CD4-positive, alpha-beta T cell treated with Interleukin-21 for 1 hour (primary cell): ENCODE measurements at regions not wholly inside any gene's neighbourhood (a gene's known extent, or its start where the extent isn't known, plus 50 kb on each side); places are given as distances from the start of the nearest gene placed in this dataset.

ENCODE experiments used
- DNase-seq: peaks from one replicate; pipeline ENCODE4 v3.0.0-alpha.2; 2020

DNA sequence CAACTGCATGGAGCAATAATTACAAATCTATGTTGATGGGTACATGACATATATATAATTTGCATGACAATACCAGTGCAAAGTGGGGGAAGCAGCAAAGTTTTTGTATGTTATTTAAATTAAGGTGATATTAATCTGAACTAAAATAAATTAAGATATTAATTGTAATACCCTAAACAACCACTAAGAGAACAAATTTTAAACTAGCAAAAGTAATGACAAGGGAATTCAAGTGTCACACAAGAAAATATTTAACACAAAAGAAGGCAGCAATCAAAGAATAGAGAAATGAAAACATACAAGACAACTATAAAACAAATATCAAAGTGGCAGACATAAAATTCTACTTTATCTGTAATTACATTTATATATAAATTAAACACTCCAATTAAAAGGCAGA lies 2003.4 kb downstream of the MAT2B start:
- no peak for DNase-seq

GRCh38 chr5:165521816-165522610 lies 2016.6 kb downstream of the MAT2B start:
- no peak for DNase-seq

DNA sequence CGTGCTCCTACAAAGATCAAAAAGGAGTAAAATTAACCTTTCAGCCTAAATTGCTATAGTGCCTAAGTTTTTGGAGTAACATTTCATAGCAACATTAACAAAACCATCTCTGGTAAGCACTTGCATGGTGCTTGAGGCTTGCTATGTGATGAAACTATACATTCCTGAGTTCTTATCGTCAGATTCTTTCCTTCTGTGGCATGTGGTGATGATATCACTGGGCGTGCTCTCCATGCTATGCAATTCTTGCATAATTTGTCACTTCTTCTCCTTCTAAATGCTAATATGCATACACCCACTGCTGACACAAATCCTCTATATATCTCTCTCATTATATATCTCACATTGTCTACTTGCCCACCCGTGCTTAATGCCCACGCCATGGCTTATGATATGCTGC lies 2019.9 kb downstream of the MAT2B start:
- DNase-seq = no peak

- no peak for DNase-seq
Observed at GRCh38 chr5:165526357-165526756, 2020.9 kb downstream of the MAT2B start.

DNA sequence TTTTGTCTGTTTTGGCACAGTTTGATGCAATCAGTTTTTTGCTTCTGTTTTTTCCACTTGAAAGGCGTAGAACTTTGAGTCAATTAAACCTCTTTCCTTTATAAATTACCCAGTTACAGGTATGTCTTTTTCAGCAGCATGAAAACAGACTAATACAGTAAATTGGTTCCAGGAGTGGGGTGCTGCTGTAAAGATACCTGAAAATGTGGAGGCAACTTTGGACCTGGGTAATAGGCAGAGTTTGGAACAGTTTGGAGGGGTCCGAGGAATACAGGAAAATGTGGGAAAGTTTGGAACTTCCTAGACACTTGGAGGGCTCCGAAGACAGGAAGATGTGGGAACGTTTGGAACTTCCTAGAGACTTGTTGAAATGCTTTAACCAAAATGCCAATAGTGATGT lies 2022.2 kb downstream of the MAT2B start:
- DNase-seq = no peak

DNA sequence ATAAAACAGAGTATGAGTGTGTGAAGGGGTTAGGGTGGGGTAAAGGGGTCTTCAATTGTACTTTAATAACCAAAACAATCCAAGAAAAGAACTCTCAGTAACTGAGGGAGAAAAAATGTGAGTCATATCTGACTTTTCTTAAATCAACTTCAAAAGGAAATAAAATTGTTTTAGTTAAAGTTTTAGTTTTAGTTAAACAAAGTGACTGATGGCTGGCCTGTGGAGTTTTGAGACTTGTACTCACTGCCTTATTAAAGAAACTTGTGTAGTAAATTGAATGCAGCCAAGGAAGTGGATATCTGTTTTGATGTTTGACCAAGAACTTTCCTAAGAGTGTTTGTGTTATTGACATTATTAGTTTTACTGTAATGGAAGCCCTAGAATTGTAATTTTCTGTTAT lies 2032.6 kb downstream of the MAT2B start:
- no peak for DNase-seq

DNA sequence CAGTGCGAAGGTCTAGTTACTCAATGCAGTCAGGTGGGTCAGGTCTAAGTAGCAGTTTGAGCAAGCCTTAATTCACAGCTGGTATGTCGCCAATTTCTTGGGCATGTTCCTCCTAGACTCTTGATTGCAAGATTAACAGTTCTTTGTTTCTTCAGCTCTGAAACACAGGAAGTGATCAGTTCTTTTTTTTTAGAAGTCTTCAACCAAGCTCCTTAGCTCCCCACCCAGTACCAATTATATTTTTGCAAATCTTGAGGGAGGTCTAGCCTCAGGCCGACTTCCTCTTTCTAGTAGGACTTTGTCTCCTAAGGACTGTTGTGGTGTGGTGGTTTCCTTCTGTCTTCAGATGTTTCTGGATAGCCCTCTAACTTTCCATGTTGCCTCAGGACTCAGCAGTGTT lies 2054.2 kb downstream of the MAT2B start:
- no peak for DNase-seq

GRCh38 chr5:165560648-165561047 lies 2055.2 kb downstream of the MAT2B start:
- no peak for DNase-seq

DNA sequence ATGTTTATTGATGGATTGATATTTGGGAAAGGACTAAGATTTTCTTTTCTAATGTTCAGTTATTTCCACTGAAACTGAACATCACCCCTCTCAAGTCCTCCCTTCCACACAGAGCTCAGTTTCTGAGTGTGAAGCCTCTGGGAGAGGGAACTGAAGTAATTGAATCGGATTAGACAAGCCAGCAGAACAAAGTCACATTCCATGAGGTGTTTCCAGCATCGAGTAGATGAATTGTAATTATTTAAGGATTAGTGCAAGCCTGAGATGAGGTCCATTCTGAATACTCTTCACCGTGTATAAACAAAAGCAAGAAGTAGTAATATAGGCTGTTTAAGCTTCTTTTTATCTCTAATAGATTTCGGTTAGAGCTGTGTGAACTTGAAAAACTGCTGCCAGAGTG lies 2060.5 kb downstream of the MAT2B start:
- DNase-seq = no peak

GRCh38 chr5:165569551-165569950 lies 2064.1 kb downstream of the MAT2B start:
- DNase-seq = no peak

GRCh38 chr5:165573445-165573844 lies 2068.0 kb downstream of the MAT2B start:
- DNase-seq = no peak

GRCh38 chr5:165574100-165574499 lies 2068.7 kb downstream of the MAT2B start:
- no peak for DNase-seq

DNA sequence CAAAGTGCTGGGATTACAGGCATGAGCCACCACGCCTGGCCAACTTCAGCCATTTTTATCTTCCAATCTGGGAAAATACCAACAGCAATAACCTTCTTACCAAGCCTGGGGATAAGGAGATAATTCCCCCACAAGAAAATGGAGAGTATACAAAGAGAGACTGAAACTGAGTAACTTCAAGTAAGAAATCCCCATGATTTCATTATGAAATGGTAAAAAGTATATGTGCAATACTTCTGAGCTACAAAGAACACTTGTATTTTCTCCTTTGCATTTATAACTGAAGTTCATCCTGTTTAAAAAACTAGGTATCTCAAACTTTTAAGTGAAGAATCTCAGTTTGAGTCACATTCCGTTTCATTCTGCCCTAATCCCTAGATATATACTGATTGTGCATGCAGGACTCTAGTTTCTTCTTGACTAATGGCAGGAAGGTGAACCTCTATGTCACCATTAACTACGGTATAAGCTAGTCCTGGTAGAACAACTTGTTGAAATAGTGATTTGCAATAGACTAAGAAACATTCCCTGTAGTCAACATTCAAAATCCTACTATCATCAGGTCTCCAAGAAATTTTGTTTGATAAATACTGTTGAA lies 2071.4 kb downstream of the MAT2B start:
- DNase-seq = no peak

GRCh38 chr5:165579911-165580310 lies 2074.5 kb downstream of the MAT2B start:
- DNase-seq = no peak

DNA sequence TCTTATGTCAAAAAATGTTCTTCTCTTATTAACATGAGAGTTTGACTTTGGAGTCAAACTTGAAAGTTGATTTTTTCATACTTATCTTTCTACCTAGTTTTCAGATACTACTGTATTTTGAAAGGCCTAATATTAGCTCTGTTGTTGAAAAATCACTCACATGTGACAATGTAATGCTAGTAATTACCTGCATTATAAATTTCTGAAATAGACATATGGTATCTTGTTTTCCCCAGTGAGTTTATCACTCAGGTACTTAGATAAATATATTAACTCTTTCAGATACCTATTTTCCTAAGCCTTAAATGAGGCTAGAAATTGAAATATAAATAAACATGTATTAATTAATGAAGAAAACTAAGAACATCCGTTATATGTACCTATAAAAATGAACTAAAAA lies 2089.3 kb downstream of the MAT2B start:
- DNase-seq = no peak

DNA sequence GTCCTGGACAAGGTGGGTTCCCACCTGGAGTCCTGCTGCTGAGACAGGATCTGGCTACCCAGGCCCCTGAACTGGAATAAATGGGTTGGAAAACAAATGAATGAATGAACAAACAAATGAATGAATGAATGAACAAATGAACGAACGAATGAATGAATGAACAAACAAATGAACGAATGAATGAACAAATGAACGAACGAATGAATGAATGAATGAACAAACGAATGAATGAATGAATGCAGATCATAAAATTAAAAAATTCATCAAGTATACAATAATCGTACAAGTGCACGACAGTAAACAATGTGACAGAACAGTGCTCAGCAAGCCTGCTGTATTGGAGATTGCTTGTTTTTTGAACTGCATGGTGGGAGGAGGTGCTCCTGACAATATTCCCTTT lies 2097.1 kb downstream of the MAT2B start:
- no peak for DNase-seq

- no peak for DNase-seq
Observed at GRCh38 chr5:165607026-165607425, 2101.6 kb downstream of the MAT2B start.

GRCh38 chr5:165609871-165610270 lies 2104.5 kb downstream of the MAT2B start:
- DNase-seq = no peak

DNA sequence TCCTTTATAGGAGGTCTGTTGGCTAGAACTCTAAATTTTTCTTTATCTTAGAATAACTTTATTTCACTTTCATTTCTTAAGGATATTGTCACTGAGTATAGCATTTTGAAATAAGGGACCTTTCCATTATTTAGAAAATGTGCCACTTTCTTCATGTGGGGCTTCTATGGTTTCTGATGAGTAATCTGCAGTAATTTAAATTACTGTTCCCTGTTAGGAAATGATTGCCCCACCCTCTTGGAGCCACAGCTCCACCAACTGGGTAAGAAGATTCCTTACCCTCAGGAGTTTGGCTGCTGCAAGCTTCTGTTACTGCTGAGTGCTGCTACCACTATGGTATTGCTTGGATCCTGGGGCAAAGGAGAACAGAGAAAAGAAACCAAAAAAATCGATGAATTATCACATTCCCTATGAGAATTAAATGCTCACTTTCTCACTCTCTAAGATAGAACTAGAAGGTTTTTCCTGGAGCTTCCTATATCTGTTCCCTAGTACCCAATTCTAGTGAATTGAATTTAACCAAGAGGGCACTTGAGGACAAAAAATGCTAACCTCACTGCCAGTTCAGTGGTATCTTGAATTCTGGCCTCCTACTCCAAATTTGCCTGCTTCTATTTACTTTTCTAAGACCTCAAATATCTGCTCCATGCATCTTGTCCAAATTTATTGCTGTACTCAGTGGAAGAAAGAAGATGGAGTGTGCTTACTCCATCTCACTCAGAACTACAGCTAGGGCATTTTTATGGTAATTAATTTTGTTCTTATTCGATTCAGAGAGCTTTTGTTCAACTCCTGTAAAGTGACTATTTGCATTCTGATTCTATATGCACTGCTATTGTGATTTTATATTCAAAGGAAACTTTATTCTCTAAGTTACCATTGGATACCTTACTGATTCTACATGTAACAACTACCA lies 2111.3 kb downstream of the MAT2B start:
- no peak for DNase-seq

DNA sequence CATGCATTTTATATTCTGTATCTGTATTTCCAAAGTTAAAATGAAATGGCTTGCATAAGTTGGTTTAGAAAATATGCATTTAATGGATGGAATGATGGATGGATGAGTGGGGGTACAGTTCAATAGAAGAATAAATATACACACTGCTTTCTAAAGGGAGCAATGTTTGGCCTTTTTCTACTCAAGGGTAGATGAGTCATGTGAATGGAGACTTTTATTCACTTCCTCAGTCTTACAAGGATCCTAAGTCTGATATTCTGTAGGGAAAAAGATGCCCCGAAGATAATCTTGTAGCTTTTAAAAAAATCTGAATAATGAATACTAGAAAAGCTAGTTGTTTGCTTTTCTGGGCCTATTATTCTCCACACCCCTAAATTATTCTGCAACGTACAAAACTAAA lies 2112.1 kb downstream of the MAT2B start:
- no peak for DNase-seq

- no peak for DNase-seq
Observed at GRCh38 chr5:165620394-165620793, 2115.0 kb downstream of the MAT2B start.

GRCh38 chr5:165622864-165623536 lies 2117.6 kb downstream of the MAT2B start:
- DNase-seq = no peak
